Glomerular visceral epithelial cell (primary cell): ENCODE measurements at regions not wholly inside any gene's neighbourhood (a gene's known extent, or its start where the extent isn't known, plus 50 kb on each side); places are given as distances from the start of the nearest gene placed in this dataset.
"Not testable (repeated sequence)": the region's sequence is repeated elsewhere in the genome, so short reads cannot be mapped to it uniquely, and the experiment has no call there.

Experiments used
- DNase-seq: peaks from one replicate; pipeline ENCODE4 v3.0.0-alpha.2; 2016; ENCODE audit errors: extremely low spot score

- no peak for DNase-seq
These were observed 242.2 kb downstream of the SPRY1 start for GRCh38 chr4:123638834-123639233.

- peak; percentile 6 for DNase-seq
These were observed 243.7 kb downstream of the SPRY1 start for GRCh38 chr4:123640271-123640670.

- DNase-seq, result no peak
These were observed 244.2 kb downstream of the SPRY1 start for GRCh38 chr4:123640824-123641223.

- DNase-seq, result no peak
These were observed 247.1 kb downstream of the SPRY1 start for GRCh38 chr4:123643691-123644090.

- no peak for DNase-seq
These were observed 252.7 kb downstream of the SPRY1 start for GRCh38 chr4:123649250-123649644.

GRCh38 chr4:123649645-123650391, 253.2 kb downstream of the SPRY1 start:
- DNase-seq, result peak; percentile 54

GRCh38 chr4:123651066-123651465, 254.5 kb downstream of the SPRY1 start:
- no peak for DNase-seq

GRCh38 chr4:123651536-123652180, 255.1 kb downstream of the SPRY1 start:
- DNase-seq, result no peak

- no peak for DNase-seq
These were observed 255.9 kb downstream of the SPRY1 start for GRCh38 chr4:123652476-123652875.

- no peak for DNase-seq
These were observed 256.6 kb downstream of the SPRY1 start for GRCh38 chr4:123653236-123653635.

GRCh38 chr4:123656746-123657294, 260.2 kb downstream of the SPRY1 start:
- DNase-seq, result not testable (repeated sequence)

GRCh38 chr4:123657606-123658005, 261.0 kb downstream of the SPRY1 start:
- not testable (repeated sequence) for DNase-seq

- no peak for DNase-seq
These were observed 262.7 kb downstream of the SPRY1 start for GRCh38 chr4:123659262-123659661.

- peak; percentile 16 for DNase-seq
These were observed 263.1 kb downstream of the SPRY1 start for GRCh38 chr4:123659730-123660129.

GRCh38 chr4:123661080-123661737, 264.6 kb downstream of the SPRY1 start:
- peak; percentile 20 for DNase-seq

- DNase-seq, result no peak
These were observed 266.2 kb downstream of the SPRY1 start for GRCh38 chr4:123662827-123663226.

- no peak for DNase-seq
These were observed 269.9 kb downstream of the SPRY1 start for GRCh38 chr4:123666486-123666885.

GRCh38 chr4:123667496-123667895, 270.9 kb downstream of the SPRY1 start:
- no peak for DNase-seq

GRCh38 chr4:123667991-123668390, 271.4 kb downstream of the SPRY1 start:
- no peak for DNase-seq

- DNase-seq, result no peak
These were observed 275.2 kb downstream of the SPRY1 start for GRCh38 chr4:123671636-123672404.

GRCh38 chr4:123672987-123673386, 276.4 kb downstream of the SPRY1 start:
- DNase-seq, result peak; percentile 37

GRCh38 chr4:123673971-123674370, 277.4 kb downstream of the SPRY1 start:
- peak; percentile 40 for DNase-seq
